GM21423 (cell line): ENCODE measurements at regions not wholly inside any gene's neighbourhood (a gene's known extent, or its start where the extent isn't known, plus 50 kb on each side); places are given as distances from the start of the nearest gene placed in this dataset.
"Not testable (repeated sequence)": the region's sequence is repeated elsewhere in the genome, so short reads cannot be mapped to it uniquely, and the experiment has no call there.

ENCODE experiments used
- ATAC-seq: cut with Tn5 transposase; IDR thresholded peaks from one replicate; pipeline ENCODE4 v1.9.1; 2021; ENCODE audit warnings: mild to moderate bottlenecking, moderate library complexity; ENCODE audit not compliant: unreplicated experiment

- ATAC-seq, result not testable (repeated sequence)
Observed at GRCh38 chr18:8531084-8531483, 78.2 kb upstream of the RAB12 start.

- ATAC-seq, result no peak
Observed at GRCh38 chr18:8536231-8536630, 73.0 kb upstream of the RAB12 start.

- ATAC-seq, result no peak
Observed at GRCh38 chr18:8536922-8537321, 72.3 kb upstream of the RAB12 start.

- no peak for ATAC-seq
Observed at GRCh38 chr18:8537400-8537799, 71.8 kb upstream of the RAB12 start.

GRCh38 chr18:8538935-8539334, 70.3 kb upstream of the RAB12 start:
- ATAC-seq, result no peak

- ATAC-seq, result no peak
Observed at GRCh38 chr18:8546677-8547076, 62.6 kb upstream of the RAB12 start.

- ATAC-seq, result no peak
Observed at GRCh38 chr18:8548186-8548585, 61.1 kb upstream of the RAB12 start.

- no peak for ATAC-seq
Observed at GRCh38 chr18:8549254-8549757, 59.9 kb upstream of the RAB12 start.

GRCh38 chr18:8552151-8552550, 57.1 kb upstream of the RAB12 start:
- no peak for ATAC-seq

GRCh38 chr18:8554354-8554753, 54.9 kb upstream of the RAB12 start:
- ATAC-seq, result no peak

- ATAC-seq, result no peak
Observed at GRCh38 chr18:8556424-8556823, 52.8 kb upstream of the RAB12 start.
